HFF-Myc (cell line): ENCODE measurements at regions not wholly inside any gene's neighbourhood (a gene's known extent, or its start where the extent isn't known, plus 50 kb on each side); places are given as distances from the start of the nearest gene placed in this dataset.

Experiments
- DNase-seq: peaks from one replicate; pipeline ENCODE4 v3.0.0-alpha.2; 2011; ENCODE audit warnings: low read depth; ENCODE audit errors: extremely low read depth
- H3K4me3 ChIP-seq: replicated peaks from 2 replicates; pipeline ENCODE4 v1.5.1; 2011; ENCODE audit warnings: low read depth, mild to moderate bottlenecking, control low read depth, low read length
- CTCF ChIP-seq: IDR thresholded peaks from 2 replicates; pipeline ENCODE4 v1.5.1; 2012; ENCODE audit warnings: mild to moderate bottlenecking, low read depth, low read length, control low read depth; ENCODE audit errors: missing control alignments

DNA sequence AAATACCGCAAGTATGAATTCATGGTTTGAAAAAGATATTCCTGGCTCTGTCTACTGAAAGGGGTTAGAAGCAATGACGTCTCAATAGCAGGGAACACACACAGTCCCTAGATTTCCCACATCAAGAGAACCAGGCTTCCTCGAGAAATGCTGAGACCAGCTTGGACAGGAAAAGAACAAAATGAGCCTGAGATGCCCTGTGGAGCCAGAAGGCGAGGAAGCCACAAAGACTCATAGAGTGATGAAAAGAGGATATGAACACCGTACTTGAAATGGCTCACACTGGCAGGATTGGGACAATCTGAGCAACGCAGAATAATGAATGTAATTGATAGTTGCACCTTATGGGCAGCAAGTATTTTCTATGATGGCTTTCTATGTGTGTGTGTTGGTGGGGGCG lies 302.4 kb upstream of the ATP10A start:
- no peak for TF ChIP-seq CTCF
- no peak for DNase-seq
- H3K4me3 ChIP-seq, result no peak overlapping the region

DNA sequence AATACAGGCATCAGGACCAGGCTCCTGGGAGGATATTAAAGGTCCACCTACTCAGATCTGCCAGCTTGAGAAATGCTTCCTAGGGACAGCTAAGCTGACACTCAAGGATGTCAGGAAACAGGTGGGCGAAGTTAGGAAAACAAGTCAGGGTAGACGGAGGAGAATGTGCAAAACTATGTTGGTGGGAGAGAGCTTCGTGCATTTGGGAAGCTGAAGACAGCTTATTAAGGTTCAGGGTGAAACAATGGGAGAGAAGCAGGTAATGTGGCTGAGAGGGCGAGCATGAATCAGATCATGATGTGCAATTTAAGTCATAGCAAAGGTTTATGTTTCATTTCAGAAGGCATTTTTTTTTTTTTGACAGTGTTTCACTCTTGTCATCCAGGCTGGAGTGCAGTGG lies 297.2 kb upstream of the ATP10A start:
- H3K4me3 ChIP-seq, result no peak overlapping the region
- TF ChIP-seq CTCF, result no peak
- DNase-seq, result no peak

DNA sequence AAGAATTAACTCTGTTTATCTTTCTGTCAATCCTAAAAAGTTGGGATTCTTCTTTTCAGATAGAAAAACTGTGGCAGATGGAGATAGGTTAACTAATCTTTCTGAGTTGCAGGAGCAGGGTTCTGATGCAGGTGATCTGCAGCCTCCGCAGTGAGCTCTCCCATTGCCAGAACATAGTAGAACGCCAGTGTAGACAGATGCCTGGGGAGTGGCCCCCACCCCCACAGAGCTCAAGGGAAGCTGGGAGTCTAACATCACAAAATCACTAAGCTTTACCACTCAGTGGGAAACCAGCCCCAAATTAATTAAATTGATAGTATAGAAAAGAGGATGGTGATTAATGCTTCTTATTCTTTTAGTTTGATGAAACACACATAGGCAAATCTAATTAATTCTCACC lies 295.0 kb upstream of the ATP10A start:
- TF ChIP-seq CTCF, result no peak
- no peak overlapping the region for H3K4me3 ChIP-seq
- no peak for DNase-seq

DNA sequence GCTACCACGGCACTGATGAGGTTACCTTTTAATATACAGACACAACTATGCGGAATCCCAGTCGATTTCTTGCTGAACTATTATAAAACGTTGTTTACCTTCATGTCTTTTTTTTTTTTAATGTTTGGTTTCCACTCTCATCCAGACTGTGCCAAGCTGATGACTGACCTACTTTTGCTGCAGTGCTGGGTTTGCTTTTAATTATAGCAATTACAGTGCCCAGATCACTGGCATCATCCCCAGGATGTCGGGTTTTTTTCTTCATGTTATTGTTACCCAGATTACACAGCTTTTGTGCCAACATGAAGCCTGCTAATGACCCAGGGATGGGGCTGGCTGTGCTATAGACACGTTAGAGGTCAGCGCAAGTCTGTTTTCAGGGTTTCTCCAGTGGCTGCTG lies 294.0 kb upstream of the ATP10A start:
- DNase-seq, result no peak
- no peak for TF ChIP-seq CTCF
- no peak overlapping the region for H3K4me3 ChIP-seq

GRCh38 chr15:26156051-26156450 lies 292.9 kb upstream of the ATP10A start:
- DNase-seq, result no peak
- H3K4me3 ChIP-seq, result no peak overlapping the region
- TF ChIP-seq CTCF, result no peak

GRCh38 chr15:26148156-26148860 lies 285.2 kb upstream of the ATP10A start:
- DNase-seq, result no peak
- TF ChIP-seq CTCF, result no peak
- no peak overlapping the region for H3K4me3 ChIP-seq

- H3K4me3 ChIP-seq, result no peak overlapping the region
- TF ChIP-seq CTCF, result no peak
- no peak for DNase-seq
Measured at GRCh38 chr15:26146202-26146601, 283.1 kb upstream of the ATP10A start.
